GM21717 (cell line): ENCODE measurements at regions not wholly inside any gene's neighbourhood (a gene's known extent, or its start where the extent isn't known, plus 50 kb on each side); places are given as distances from the start of the nearest gene placed in this dataset.
"Not testable (repeated sequence)": the region's sequence is repeated elsewhere in the genome, so short reads cannot be mapped to it uniquely, and the experiment has no call there.

Experiments
- ATAC-seq: cut with Tn5 transposase; IDR thresholded peaks from one replicate; pipeline ENCODE4 v1.9.1; 2021; ENCODE audit warnings: mild to moderate bottlenecking, moderate library complexity; ENCODE audit not compliant: unreplicated experiment

DNA sequence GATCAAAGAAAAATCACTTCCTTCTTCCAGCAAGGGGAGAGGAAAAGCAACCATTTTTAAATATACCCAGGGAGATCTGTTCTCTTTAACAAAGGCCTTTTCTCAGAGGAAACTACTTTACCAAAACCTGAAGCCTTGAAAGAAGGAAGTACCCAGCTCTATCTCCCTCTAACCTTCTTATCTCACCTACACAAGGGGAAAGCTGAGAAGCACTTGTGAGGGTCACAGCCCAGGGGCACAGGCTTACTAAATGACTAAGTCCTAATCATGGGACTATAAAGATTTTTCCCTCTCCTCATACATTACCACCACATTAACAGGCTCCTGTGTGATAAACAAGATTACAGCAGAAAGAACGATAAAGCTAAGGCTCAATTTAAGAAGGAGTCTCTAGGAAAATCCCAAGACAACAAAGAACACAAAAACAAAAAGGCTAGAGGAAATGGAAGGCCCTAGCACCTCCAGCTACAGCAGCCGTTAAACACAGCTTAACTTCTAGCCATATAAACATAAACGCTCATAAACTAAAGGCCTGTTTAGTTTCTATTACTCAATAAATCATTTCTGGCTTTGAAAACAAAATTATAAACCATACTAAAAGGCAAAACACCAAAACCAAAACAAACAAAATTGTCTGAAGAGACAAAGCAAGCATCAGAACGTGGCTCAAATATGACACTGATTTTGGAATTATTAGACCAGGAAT lies 284.9 kb upstream of the ECI2 start:
- no peak for ATAC-seq

- no peak for ATAC-seq
Observed at GRCh38 chr6:4415549-4415948, 280.2 kb upstream of the ECI2 start.

GRCh38 chr6:4414078-4414477 lies 278.7 kb upstream of the ECI2 start:
- not testable (repeated sequence) for ATAC-seq

- ATAC-seq: no peak
Observed at GRCh38 chr6:4413073-4413472, 277.7 kb upstream of the ECI2 start.

DNA sequence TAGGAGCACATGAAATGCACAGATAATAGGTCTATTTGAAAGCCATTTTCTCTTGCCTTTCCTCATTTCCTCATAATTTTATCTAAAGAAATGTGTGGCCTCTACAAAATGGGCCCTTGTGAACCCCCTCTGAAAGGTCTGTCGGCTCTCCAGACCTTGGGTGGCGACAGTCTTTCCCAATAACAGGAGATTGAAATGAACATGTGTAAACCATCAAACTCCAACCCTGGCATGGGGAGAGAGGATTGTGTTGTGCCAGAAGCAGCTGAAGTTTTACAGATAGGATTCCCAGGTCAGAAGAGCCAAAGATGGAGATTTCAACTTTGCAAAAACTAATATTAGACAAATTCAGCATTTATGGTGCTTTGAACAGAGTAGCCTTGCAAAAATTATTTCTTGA lies 277.1 kb upstream of the ECI2 start:
- ATAC-seq: no peak

- no peak for ATAC-seq
Observed at GRCh38 chr6:4412077-4412476, 276.7 kb upstream of the ECI2 start.

DNA sequence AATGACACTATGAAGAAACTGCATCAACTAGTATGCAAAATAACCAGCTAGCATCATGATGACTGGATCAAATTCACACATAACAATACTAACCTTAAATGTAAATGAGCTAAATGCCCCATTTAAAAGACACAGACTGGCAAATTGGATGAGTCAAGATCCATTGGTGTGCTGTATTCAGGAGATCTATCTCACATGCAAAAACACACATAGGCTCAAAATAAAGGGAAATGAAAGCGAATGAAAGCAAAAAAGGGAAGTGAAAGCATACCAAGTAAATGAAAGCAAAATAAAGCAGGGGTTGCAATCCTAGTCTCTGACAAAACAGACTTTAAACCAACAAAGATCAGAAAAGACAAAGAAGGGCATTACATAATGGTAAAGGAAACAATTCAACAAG lies 272.3 kb upstream of the ECI2 start:
- peak; percentile 97 for ATAC-seq

DNA sequence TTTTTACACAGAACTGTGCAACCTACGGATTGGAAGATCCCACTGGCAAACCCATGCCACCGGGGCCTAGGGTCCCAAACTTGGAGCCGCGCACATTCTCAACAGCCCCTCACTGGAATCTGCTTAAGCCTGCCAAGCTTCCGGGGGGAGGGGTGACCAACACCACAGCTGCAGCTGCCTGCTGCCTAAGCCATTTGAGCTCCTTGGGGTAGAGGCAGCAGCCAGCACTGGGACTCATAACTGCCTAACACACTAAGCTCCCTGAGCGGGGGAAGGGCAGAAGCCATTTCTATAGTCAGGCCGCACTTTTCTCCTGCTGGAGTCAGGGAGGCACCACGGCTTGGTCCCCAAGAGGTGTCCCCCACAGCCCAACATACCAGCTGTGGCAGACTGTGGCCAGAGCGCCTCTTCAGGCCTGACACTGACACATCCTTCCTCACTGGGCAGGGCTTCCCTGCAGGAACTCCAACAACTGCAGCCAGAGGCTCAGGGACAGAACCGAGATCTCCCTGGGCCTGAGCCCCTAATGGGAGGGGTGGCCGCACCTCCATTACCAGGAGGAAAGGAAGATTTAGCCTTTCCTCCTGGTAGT lies 270.3 kb upstream of the ECI2 start:
- ATAC-seq: no peak

DNA sequence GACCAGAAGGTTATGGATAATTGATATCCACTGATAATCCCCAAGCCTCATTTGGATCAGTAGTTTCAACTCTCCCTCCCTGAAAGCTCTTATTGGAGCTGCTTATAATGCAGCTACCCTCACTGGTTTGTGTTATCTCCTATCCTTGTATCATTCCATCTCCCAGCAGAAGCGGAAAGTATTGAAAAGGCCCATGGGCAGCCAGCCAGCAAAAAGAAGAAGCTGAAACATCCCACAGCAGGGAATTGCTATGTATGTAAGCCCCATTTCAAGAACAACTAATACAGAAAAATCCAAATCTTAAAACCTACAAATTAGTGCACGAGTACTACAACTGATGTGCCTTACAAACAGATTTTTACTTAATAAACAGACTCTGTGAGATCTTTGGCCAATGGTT lies 269.0 kb upstream of the ECI2 start:
- ATAC-seq: no peak

DNA sequence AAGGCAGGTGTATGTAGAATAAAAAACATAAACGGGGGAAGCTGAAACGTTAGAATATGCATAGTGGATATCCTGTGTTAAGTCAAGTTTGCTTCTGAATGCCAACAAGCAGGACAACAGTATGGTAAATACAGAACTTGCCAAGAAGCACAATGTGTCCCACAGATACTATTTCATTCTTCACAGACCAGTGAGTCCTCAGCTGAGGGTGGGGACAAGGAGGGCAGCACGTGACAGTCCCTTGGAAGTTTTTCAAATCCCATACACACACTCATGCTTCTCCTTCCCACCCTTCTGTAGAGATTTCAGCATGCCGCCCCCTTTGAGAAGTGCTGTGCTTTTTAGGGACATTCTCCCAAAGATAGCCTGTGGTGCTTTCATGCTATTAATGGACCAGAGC lies 268.5 kb upstream of the ECI2 start:
- ATAC-seq: no peak

- ATAC-seq: no peak
Observed at GRCh38 chr6:4403023-4403752, 267.8 kb upstream of the ECI2 start.

GRCh38 chr6:4402477-4402976 lies 267.2 kb upstream of the ECI2 start:
- no peak for ATAC-seq

GRCh38 chr6:4401408-4402368 lies 266.3 kb upstream of the ECI2 start:
- no peak for ATAC-seq

DNA sequence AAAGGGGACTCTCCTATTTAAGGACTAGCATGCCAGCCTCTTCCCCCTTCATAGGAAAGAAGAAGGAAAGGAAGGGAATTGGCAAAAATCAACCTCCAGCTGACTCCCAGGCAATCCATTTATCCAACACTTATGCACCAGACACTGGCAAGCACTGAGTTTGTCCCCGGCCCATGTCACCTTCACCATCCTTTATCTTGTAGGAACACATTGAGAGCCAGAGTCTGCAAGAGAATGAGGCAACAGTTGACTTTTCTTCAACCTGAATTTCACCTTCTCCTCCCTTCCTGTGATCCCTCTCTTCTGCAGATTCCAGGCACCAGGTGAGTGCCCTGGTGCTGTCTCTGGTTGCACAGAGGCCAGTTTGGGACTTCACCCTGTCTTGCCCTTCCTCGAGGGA lies 264.3 kb upstream of the ECI2 start:
- no peak for ATAC-seq

DNA sequence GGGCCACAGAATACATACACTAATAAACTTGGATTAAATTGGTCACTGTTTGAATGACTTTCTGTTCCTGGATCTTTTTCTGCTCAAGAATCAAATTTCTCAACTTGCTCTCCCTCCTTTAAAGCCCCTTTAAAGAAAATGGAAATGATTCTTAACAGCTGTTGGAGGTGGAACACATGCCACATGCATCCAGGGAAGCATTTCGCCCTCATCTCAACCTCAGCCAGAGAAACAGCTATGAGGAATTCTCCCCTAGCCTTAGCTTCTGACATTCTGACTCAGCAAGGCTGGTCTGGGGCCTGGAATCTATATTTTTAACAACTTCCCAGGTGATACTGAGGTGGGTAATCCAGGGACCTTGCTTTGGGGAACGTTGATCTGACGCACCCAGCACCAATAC lies 263.4 kb upstream of the ECI2 start:
- no peak for ATAC-seq

- ATAC-seq: no peak
Observed at GRCh38 chr6:4397307-4397706, 261.9 kb upstream of the ECI2 start.

DNA sequence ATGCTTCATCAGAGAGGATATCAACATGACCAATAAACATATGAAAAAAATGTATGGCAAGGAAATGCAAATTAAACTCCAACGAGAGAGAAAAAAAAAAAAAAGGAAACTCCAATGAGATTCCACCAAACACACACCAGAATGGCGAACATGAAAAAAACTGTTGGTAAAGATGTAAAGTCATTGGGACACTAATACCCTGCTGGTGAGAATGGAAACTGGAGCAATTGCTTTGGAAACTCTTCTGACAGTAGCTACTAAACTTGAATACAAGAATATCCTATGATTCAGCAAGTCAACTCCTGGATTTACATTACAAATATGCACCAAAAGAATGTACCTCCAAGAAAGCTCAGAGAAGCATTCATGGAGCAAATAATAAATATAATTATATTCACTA lies 260.7 kb upstream of the ECI2 start:
- ATAC-seq: no peak

- ATAC-seq: no peak
Observed at GRCh38 chr6:4395386-4395785, 260.0 kb upstream of the ECI2 start.

DNA sequence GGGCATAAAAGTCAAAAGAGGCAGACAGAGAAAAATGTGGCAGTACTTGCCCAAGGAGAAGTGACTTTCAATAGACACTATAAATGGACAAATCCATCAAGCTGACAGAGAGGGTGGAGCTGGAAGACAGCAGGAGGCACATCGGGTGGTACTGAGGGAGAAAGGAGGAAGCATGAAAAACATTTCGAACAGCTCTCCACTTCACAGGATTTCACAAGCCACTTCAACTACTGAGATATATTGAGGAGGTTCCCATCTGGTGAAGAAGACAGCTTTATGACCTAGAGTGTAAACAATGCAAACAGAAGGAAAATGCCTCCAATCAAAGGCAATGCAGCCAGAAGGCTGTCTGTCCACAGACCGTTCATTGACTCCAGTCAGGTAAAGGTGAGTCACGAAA lies 259.4 kb upstream of the ECI2 start:
- no peak for ATAC-seq

DNA sequence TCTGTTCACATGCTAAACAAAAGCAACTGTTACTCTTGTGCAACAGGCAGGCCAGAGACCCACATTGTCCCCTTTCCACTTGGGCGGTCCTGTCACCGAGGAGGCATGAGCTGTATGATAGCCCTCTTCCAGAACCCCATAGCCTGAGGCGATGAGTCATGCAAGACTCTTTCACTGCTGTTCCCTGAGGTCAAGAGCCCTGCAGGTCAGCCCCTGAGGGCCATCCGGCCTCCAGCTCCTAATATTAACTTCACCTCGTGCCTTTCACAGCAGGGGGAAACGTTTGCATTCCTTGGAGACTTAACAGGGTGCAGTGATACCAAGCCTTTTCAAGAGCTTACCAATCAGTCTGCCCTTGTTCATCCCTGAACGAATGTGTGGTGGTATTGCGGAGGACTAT lies 253.3 kb upstream of the ECI2 start:
- ATAC-seq: no peak

- no peak for ATAC-seq
Observed at GRCh38 chr6:4384656-4385055, 249.3 kb upstream of the ECI2 start.
